HEK293T (cell line): ENCODE measurements at regions not wholly inside any gene's neighbourhood (a gene's known extent, or its start where the extent isn't known, plus 50 kb on each side); places are given as distances from the start of the nearest gene placed in this dataset.

Experiments
- CTCF ChIA-PET: fragments of 350-600 bp; formaldehyde crosslinking; extraction: SDS; loops from one replicate; lab custom pipeline; 2021; ENCODE audit warnings: antibody characterized with exemption, inconsistent platforms; lab: Yijun Ruan, JAX
- POLR2A ChIA-PET: fragments of 350-600 bp; formaldehyde crosslinking; extraction: SDS; loops from one replicate; lab custom pipeline; 2020; ENCODE audit warnings: antibody characterized with exemption, inconsistent platforms; lab: Yijun Ruan, JAX
- DNase-seq: peaks from one replicate; pipeline ENCODE4 v3.0.0; 2012; ENCODE audit warnings: mixed read lengths; ENCODE audit errors: extremely low spot score
- ARNT ChIP-seq: fragments of 450-650 bp; IDR thresholded peaks from 2 replicates; pipeline ENCODE4 v1.6.1; 2017; ENCODE audit warnings: mild to moderate bottlenecking
- BHLHE40 ChIP-seq: fragments of 450-650 bp; IDR thresholded peaks from 2 replicates; pipeline ENCODE4 v1.6.1; 2016; ENCODE audit warnings: mild to moderate bottlenecking, moderate library complexity, borderline replicate concordance
- CTBP1 ChIP-seq: fragments of 450-650 bp; IDR thresholded peaks from 2 replicates; pipeline ENCODE4 v1.6.1; 2016; ENCODE audit warnings: borderline replicate concordance
- ELF4 ChIP-seq: fragments of 450-650 bp; IDR thresholded peaks from 2 replicates; pipeline ENCODE4 v1.6.1; 2017; ENCODE audit warnings: antibody characterized with exemption
- FOXA1 ChIP-seq: fragments of 450-650 bp; IDR thresholded peaks from 2 replicates; pipeline ENCODE4 v1.6.1; 2016; ENCODE audit warnings: mild to moderate bottlenecking
- FOXK2 ChIP-seq: fragments of 450-650 bp; IDR thresholded peaks from 2 replicates; pipeline ENCODE4 v1.6.1; 2016; ENCODE audit warnings: mild to moderate bottlenecking
- FOXM1 ChIP-seq: fragments of 450-650 bp; IDR thresholded peaks from 2 replicates; pipeline ENCODE4 v1.6.1; 2017; ENCODE audit warnings: mild to moderate bottlenecking, borderline replicate concordance
- HDGF ChIP-seq: fragments of 450-650 bp; IDR thresholded peaks from 2 replicates; pipeline ENCODE4 v1.6.1; 2017; ENCODE audit warnings: antibody characterized with exemption, borderline replicate concordance
- L3MBTL2 ChIP-seq: fragments of 450-650 bp; conservative IDR thresholded peaks from 2 replicates; pipeline ENCODE4 v1.6.1; 2016; ENCODE audit warnings: mild to moderate bottlenecking
- LEF1 ChIP-seq: fragments of 450-650 bp; IDR thresholded peaks from 2 replicates; pipeline ENCODE4 v1.6.1; 2017; ENCODE audit warnings: mild to moderate bottlenecking, borderline replicate concordance
- NFRKB ChIP-seq: fragments of 450-650 bp; IDR thresholded peaks from 2 replicates; pipeline ENCODE4 v1.6.1; 2016; ENCODE audit warnings: mild to moderate bottlenecking, moderate library complexity
- SP1 ChIP-seq: fragments of 450-650 bp; IDR thresholded peaks from 2 replicates; pipeline ENCODE4 v1.6.1; 2017
- SUZ12 ChIP-seq: fragments of 450-650 bp; IDR thresholded peaks from 2 replicates; pipeline ENCODE4 v1.6.1; 2016; ENCODE audit warnings: mild to moderate bottlenecking
- TARDBP ChIP-seq: fragments of 450-650 bp; IDR thresholded peaks from 2 replicates; pipeline ENCODE4 v1.6.1; 2016
- ZNF384 ChIP-seq: fragments of 450-650 bp; IDR thresholded peaks from 2 replicates; pipeline ENCODE4 v1.6.1; 2016
- TF ChIP-seq, protein P1 (sequence below): fragments of 450-650 bp; IDR thresholded peaks from 2 replicates; pipeline ENCODE4 v1.6.1; 2016

DNA sequence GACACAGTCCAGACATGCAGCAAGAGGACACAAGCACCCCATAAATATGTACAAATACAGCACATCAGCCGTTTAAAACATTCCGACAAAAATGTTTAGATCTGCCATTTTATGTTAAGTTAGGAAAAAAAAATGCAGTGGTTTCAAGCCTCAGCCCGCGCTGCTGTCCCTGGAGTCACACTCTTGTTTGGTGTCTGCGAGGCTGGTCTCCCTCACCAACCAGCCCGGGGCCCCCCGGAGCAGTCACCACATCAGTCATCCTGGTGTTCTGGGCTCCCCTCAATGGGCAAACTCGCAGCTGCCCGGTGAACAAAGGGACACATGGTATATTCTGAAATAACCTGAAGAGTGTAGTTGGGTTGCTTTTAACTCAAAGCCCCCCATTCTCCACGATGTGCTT, 1022.2 kb downstream of the BRD1 start:
- ChIA-PET POLR2A (no interaction called here), CTCF (no interaction called here)
- DNase-seq = no peak
- TF ChIP-seq ELF4 (no peak), HDGF (no peak), ZNF384 (no peak), LEF1 (no peak), NFRKB (no peak), ARNT (no peak), L3MBTL2 (no peak)

DNA sequence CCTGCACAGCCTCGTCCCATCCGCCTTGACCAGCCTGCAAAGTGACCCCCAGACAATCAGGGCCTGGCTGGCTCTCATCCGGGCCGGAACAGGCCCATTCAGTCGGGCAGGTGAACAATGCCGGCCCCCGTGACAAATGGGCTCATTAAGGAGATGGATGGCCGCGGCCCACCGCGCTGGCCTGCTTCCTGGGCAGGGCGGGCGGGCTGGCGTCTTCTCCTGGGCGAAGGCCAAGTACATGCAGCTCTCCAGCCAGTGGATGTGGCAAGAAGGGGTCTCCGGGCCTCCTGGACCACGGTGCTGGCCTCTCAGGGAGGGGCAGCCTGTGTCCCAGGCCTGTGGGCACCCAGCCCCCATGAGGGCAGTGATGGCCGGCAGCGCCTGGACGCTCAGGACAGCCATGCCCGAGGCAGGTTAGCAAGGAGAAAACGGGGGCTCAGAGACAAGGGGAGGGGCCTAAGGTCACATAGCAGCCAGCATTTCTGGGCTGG, 1022.8 kb downstream of the BRD1 start:
- POLR2A ChIA-PET = no interaction called here
- no peak for DNase-seq
- TF ChIP-seq FOXK2 (no peak), SUZ12 (no peak), NFRKB (no peak), FOXM1 (no peak), ZNF384 (no peak), HDGF (no peak), FOXA1 (no peak), SP1 (no peak), TARDBP (no peak), L3MBTL2 (no peak), ELF4 (no peak), CTBP1 (no peak), ARNT (no peak), BHLHE40 (no peak), LEF1 (no peak)
- TF ChIP-seq, protein P1, sequence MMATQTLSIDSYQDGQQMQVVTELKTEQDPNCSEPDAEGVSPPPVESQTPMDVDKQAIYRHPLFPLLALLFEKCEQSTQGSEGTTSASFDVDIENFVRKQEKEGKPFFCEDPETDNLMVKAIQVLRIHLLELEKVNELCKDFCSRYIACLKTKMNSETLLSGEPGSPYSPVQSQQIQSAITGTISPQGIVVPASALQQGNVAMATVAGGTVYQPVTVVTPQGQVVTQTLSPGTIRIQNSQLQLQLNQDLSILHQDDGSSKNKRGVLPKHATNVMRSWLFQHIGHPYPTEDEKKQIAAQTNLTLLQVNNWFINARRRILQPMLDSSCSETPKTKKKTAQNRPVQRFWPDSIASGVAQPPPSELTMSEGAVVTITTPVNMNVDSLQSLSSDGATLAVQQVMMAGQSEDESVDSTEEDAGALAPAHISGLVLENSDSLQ = no peak
- CTCF ChIA-PET = no interaction called here

DNA sequence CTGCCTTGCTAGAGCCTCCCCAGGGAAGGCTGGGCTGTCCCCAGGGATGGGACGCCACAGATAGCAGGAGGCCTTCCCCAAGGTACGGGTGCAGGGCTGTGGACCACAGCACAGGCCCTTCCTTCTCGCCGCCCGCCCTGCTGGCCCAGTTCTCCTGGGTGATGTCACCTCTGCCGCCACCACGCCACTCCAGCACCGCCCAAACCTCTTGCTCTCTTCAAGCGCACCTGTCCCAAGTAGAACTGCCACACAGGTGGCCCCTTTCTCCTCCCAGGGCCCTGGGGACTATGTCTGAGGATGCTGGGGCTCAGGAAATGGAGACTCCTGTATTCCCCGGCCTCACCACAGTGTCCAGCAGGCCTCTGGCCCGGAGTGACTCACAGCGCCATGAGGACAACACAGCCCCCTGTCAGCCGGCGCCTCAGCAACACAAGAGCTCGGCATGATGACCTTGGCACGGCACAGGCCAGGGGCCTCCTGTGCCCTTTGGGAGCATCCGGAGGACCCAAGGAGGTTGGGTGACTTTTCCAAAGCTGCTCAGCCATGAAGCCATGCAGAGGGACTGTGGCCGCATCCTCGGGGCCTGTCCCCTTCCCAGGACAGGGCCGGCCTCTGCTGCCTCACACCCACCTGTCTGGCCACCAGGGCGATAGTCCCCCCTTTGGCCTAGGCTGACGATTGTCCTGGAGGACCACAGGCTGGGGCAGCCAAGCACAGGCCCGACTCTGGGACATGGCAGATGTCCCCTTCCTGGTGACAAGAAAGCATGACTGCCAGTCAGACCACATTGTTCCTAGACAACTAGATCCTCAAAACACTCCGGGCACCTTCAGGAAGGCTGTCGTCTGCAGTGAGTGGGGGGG, 1023.5 kb downstream of the BRD1 start:
- CTCF ChIA-PET = no interaction called here
- no peak for TF ChIP-seq SP1
- no peak for TF ChIP-seq FOXM1
- no peak for TF ChIP-seq CTBP1
- no peak for TF ChIP-seq BHLHE40
- TF ChIP-seq L3MBTL2 = no peak
- no peak for TF ChIP-seq HDGF
- TF ChIP-seq FOXK2 = no peak
- no peak for TF ChIP-seq ELF4
- TF ChIP-seq ZNF384 = no peak
- no peak for TF ChIP-seq ARNT
- no peak for TF ChIP-seq LEF1

DNA sequence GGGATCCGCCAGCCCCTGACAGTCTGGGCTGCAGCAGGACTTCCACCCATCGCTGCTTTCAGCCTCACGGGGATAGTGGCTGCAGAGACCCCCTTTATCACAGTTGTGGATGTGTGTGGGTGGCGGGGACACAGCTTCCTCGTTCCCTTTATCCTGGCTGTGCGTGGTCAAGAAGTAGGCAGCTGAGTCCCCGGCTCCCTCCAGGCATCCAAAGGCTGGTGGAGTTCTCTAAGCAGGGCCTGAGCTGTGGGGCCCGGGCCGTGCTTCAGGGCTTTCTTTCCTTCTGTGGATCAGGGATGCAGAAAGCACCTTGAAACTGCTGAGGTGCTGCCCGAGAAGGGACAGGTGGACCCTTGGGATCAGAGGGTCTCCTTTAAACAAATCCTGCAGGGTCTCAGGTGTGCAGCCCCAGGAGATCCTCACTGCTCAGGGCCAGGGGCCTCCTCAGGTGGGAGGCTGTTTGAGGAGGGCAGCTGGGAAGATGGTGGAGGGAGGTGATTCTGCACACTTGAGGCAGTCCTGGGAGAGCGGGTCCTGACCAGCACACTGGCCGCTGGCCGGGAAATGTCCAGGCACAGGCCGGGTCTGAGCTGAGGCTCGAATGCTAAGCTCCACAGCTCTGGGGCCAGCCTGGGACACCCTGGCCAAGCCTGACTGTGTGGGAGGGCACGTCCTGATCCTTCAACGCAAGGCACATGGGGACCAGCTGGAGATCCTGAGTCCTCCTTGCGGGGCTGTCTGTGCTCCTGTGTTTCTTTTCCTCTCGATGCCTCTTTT, 1024.3 kb downstream of the BRD1 start:
- POLR2A ChIA-PET = no interaction called here
- CTCF ChIA-PET = no interaction called here
- no peak for DNase-seq
- TF ChIP-seq ARNT (no peak), L3MBTL2 (no peak), FOXM1 (no peak), NFRKB (no peak), SP1 (no peak), BHLHE40 (no peak), FOXK2 (no peak), SUZ12 (no peak), FOXA1 (no peak), ELF4 (no peak), HDGF (no peak)
- TF ChIP-seq, protein P1 = no peak

More for the DNA sequence above, 1023.5 kb downstream of the BRD1 start:
- POLR2A ChIA-PET = no interaction called here
- DNase-seq = no peak

DNA sequence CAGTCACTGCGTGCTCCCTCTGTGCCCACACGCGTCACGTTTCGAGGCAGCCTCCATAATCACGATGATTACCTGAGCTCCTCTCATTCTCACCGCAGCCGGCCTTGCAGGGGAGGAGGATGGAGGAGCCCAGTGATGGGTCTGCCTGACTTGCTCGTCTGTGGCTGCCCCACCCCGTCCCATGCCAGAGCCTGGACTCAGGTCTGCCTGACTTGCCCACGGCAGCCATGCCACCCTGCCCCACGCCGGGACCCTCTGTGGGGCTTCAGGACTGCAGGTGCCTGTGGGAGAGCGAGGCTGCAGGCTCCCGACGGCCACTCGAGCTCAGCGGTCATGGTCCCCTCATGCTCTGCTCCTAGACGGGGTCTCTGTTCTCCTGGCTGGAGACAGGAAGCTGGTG, 1025.1 kb downstream of the BRD1 start:
- DNase-seq = no peak
- ChIA-PET POLR2A (no interaction called here), CTCF (no interaction called here)
- TF ChIP-seq L3MBTL2 (no peak), TARDBP (no peak), NFRKB (no peak), FOXM1 (no peak), LEF1 (no peak), FOXA1 (no peak), ZNF384 (no peak), CTBP1 (no peak), FOXK2 (no peak)
- TF ChIP-seq, protein P1 = no peak
